ENCODE measurements at regions not wholly inside any gene's neighbourhood (a gene's known extent, or its start where the extent isn't known, plus 50 kb on each side); places are given as distances from the start of the nearest gene placed in this dataset.

- TF ChIP-seq, protein P1, sequence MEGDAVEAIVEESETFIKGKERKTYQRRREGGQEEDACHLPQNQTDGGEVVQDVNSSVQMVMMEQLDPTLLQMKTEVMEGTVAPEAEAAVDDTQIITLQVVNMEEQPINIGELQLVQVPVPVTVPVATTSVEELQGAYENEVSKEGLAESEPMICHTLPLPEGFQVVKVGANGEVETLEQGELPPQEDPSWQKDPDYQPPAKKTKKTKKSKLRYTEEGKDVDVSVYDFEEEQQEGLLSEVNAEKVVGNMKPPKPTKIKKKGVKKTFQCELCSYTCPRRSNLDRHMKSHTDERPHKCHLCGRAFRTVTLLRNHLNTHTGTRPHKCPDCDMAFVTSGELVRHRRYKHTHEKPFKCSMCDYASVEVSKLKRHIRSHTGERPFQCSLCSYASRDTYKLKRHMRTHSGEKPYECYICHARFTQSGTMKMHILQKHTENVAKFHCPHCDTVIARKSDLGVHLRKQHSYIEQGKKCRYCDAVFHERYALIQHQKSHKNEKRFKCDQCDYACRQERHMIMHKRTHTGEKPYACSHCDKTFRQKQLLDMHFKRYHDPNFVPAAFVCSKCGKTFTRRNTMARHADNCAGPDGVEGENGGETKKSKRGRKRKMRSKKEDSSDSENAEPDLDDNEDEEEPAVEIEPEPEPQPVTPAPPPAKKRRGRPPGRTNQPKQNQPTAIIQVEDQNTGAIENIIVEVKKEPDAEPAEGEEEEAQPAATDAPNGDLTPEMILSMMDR (IDR thresholded peaks at IDR 0.05): no peak
- TF ChIP-seq POLR2A (IDR thresholded peaks at IDR 0.05) (no peak), EP300 (IDR thresholded peaks at IDR 0.05) (no peak)
Observed at GRCh38 chr13:107568181-107568580, 647.2 kb downstream of the LIG4 start.
